GM12874 (cell line): ENCODE measurements at regions not wholly inside any gene's neighbourhood (a gene's known extent, or its start where the extent isn't known, plus 50 kb on each side); places are given as distances from the start of the nearest gene placed in this dataset.

ENCODE experiments used
- TF ChIP-seq, protein P1 (sequence below): IDR thresholded peaks from 2 replicates; pipeline ENCODE4 v1.5.1; 2011; ENCODE audit warnings: low read depth, mild to moderate bottlenecking, control low read depth, low read length, moderate library complexity; ENCODE audit not compliant: insufficient read depth

DNA sequence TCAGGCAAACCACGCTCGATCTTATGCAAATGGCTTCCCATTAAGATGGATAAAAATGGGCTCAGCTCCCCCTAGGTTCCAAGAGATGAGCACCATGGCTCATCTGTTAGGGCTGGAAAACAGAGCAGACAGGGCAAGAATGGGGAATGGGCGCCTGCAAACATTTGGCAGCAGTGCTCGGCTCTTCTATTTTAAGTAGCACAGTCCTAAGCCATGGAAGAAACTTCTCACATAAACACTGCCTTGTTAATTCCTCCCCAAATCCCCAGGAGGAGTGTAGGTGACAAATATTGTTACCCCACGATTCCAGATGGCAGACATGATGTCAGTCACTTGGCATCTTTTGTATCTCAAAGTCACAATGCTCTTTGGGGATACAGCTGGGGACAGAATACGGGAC is 221.8 kb downstream of the ICE1 start:
- TF ChIP-seq, protein P1, sequence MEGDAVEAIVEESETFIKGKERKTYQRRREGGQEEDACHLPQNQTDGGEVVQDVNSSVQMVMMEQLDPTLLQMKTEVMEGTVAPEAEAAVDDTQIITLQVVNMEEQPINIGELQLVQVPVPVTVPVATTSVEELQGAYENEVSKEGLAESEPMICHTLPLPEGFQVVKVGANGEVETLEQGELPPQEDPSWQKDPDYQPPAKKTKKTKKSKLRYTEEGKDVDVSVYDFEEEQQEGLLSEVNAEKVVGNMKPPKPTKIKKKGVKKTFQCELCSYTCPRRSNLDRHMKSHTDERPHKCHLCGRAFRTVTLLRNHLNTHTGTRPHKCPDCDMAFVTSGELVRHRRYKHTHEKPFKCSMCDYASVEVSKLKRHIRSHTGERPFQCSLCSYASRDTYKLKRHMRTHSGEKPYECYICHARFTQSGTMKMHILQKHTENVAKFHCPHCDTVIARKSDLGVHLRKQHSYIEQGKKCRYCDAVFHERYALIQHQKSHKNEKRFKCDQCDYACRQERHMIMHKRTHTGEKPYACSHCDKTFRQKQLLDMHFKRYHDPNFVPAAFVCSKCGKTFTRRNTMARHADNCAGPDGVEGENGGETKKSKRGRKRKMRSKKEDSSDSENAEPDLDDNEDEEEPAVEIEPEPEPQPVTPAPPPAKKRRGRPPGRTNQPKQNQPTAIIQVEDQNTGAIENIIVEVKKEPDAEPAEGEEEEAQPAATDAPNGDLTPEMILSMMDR, result no peak

DNA sequence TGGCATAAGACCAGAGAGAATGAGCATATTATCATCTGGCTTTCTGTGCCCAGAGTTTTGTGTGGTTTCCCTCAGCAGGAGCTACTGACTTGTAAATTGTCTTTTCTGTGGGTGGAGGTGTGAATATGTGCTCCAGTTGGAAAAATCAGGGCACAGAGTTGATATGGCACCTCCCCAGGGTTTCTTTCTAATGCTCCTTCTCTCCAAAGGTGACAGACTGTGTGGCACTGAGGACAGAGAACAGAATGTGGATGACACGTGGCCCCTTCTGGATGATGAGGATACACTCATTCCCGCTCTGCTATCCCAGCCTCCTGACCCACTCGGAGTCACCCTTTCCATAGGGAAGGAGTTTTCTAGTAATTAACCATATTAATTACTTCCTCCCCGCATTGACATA is 221.0 kb downstream of the ICE1 start:
- TF ChIP-seq, protein P1, result no peak

DNA sequence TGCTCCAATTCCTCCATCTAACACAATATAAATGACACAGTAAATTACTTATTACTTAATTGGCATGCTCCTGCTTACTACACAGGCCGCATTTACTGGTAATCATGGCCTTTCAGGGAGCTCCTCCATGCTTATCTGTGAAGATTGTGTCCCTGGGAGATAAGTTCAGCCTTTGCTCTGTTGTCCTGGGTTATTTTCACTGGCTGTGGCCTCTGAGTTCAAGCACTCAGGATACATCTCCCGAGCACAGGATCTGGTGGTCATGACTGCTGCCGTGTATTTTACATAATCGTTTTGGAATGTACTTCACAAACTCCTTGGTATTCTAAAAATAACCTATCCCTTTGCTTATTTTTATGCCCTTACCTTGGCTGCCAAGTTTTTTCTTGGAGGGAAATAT is 215.7 kb downstream of the ICE1 start:
- TF ChIP-seq, protein P1, result no peak

DNA sequence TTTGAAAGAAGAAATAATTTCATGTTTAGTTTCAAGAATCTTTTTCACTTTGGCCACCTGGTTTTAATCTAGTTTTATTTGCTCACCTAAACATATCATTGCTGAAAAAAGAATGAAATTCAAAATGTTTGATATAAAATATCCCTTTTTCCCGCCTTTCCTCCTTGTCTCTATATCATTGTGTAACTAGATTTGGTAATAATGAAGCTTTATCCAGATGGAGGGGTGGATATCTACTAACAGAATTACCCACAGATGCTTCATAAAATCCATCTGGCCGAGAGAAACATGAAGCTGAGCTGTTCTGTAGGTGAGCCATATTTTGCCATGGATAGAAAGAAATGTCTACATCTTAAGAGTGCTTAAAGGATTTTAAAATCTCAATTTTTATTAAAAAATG is 214.7 kb downstream of the ICE1 start:
- TF ChIP-seq, protein P1, result no peak

DNA sequence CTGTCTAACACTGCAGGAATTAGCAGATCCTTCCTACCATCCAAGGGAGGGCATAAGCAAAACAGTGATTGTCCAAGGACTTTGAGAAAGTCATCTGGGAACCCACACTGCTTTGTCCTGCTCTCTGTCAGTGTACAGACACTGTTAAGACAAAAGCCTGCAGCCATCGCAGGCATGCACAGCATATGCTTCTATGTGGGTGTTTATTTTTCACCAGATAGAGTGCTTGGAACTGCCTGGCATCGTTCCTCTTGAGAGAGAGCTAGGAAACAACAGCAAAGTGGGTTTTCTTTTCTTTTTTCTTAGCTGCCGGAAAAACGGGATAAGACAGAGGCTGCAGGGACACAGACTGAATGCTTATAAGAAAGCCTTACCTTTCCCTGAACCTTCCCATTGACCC is 212.3 kb downstream of the ICE1 start:
- TF ChIP-seq, protein P1, result no peak

DNA sequence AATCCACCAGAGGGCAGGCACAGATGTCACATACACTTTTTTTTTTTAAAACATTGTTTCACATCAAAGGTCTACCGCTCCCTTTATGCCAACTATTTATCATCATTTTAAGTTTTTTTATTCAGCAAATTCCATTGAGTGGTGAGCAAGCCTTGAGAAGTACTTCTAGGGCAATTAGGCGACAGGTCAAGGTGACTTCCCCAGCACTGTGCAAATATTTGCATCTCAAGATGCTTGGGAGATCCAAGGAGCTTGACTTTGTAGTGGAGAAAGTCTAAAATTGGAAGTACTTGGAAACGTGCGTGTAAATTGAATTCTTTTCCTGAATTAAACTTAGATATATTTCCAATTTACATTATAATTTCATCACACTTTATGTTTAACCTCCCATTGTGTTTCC is 211.1 kb downstream of the ICE1 start:
- TF ChIP-seq, protein P1, result no peak

DNA sequence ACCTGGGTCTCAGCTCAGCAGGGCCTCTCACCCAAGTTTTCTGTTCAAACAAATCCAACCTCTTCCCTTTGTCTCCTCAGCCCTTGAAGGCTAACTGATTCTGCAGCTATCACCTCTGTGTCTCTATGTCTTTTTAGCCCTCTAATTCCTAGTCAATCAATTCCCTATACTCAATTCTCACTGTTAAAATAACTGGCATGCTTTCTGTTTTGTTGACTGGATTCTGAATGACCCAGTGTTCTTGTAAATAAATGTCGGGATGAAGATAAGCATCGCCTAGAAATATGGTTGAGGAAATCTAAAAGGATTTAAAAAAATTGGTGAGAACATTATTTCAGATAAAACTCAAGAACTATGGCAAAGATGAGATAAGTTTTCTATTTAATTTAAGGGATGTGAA is 210.2 kb downstream of the ICE1 start:
- TF ChIP-seq, protein P1, result no peak

DNA sequence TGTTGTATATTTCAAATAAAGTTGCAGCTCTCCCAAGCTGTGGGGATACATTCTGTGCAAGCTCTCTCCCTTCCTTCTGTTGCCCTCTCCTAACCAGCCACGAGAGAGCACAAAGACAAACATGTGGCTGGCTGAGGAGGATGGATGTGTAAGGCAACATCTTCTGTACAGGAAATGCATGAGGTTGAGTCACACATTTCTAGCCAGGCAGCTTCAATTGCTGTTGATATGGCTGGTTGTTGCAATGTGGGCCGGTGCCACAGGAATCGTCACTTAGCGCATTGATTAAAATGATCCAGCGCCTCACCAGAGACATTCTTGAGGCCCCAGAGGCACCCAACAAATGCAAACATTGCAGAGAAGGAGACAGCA is 207.1 kb downstream of the ICE1 start:
- TF ChIP-seq, protein P1, result no peak
